ENCODE measurements at regions not wholly inside any gene's neighbourhood (a gene's known extent, or its start where the extent isn't known, plus 50 kb on each side); places are given as distances from the start of the nearest gene placed in this dataset.

- Mint-ChIP-seq H3K27me3 (peaks cover 5% of the 10 kb centered on the region), H3K36me3 (ENCODE audit: insufficient read depth) (no peaks in the 10 kb centered on the region), H3K27ac (no peak overlapping the region), H3K9me3 (ENCODE audit: low read depth) (no peaks in the 10 kb centered on the region), H3K4me1 (ENCODE audit: low read depth) (no peaks in the 10 kb centered on the region), H3K4me3 (ENCODE audit: low read depth) (no peak overlapping the region)
- no peak for TF ChIP-seq CTCF (IDR thresholded peaks at IDR 0.05; ENCODE audit: unreplicated experiment)
- DNase-seq (ENCODE audit: low spot score, unreplicated experiment), result no peak
Observed at GRCh38 chr7:42674541-42674940, 237.3 kb downstream of the C7orf25 start.

GRCh38 chr7:42673951-42674350 lies 237.9 kb downstream of the C7orf25 start:
- Mint-ChIP-seq H3K9me3 (ENCODE audit: low read depth) (no peaks in the 10 kb centered on the region), H3K4me3 (ENCODE audit: low read depth) (no peak overlapping the region), H3K27me3 (peaks cover 5% of the 10 kb centered on the region), H3K27ac (no peak overlapping the region), H3K4me1 (ENCODE audit: low read depth) (no peaks in the 10 kb centered on the region), H3K36me3 (ENCODE audit: insufficient read depth) (no peaks in the 10 kb centered on the region)
- no peak for DNase-seq (ENCODE audit: low spot score, unreplicated experiment)
- no peak for TF ChIP-seq CTCF (IDR thresholded peaks at IDR 0.05; ENCODE audit: unreplicated experiment)

- Mint-ChIP-seq H3K36me3 (ENCODE audit: insufficient read depth) (no peaks in the 10 kb centered on the region), H3K27ac (no peak overlapping the region), H3K4me3 (ENCODE audit: low read depth) (no peak overlapping the region), H3K27me3 (peaks cover 3% of the 10 kb centered on the region), H3K9me3 (ENCODE audit: low read depth) (peaks cover 2% of the 10 kb centered on the region), H3K4me1 (ENCODE audit: low read depth) (no peaks in the 10 kb centered on the region)
- DNase-seq (ENCODE audit: low spot score, unreplicated experiment), result no peak
- no peak for TF ChIP-seq CTCF (IDR thresholded peaks at IDR 0.05; ENCODE audit: unreplicated experiment)
Observed at GRCh38 chr7:42672339-42672999, 239.4 kb downstream of the C7orf25 start.

- Mint-ChIP-seq H3K36me3 (ENCODE audit: insufficient read depth) (no peaks in the 10 kb centered on the region), H3K9me3 (ENCODE audit: low read depth) (peaks cover 11% of the 10 kb centered on the region), H3K4me3 (ENCODE audit: low read depth) (no peak overlapping the region), H3K27me3 (peaks cover 3% of the 10 kb centered on the region), H3K4me1 (ENCODE audit: low read depth) (no peaks in the 10 kb centered on the region), H3K27ac (no peak overlapping the region)
- no peak for DNase-seq (ENCODE audit: low spot score, unreplicated experiment)
- TF ChIP-seq CTCF (IDR thresholded peaks at IDR 0.05; ENCODE audit: unreplicated experiment), result no peak
Observed at GRCh38 chr7:42671627-42672026, 240.2 kb downstream of the C7orf25 start.

GRCh38 chr7:42666994-42667393 lies 244.9 kb downstream of the C7orf25 start:
- TF ChIP-seq CTCF (IDR thresholded peaks at IDR 0.05; ENCODE audit: unreplicated experiment), result no peak
- no peak overlapping the region for H3K27ac Mint-ChIP-seq
- no peak for DNase-seq (ENCODE audit: low spot score, unreplicated experiment)
- no peaks in the 10 kb centered on the region for H3K36me3 Mint-ChIP-seq (ENCODE audit: insufficient read depth)
- no peak overlapping the region for H3K4me3 Mint-ChIP-seq (ENCODE audit: low read depth)
- no peaks in the 10 kb centered on the region for H3K27me3 Mint-ChIP-seq
- no peaks in the 10 kb centered on the region for H3K4me1 Mint-ChIP-seq (ENCODE audit: low read depth)
- H3K9me3 Mint-ChIP-seq (ENCODE audit: low read depth), result peaks cover 28% of the 10 kb centered on the region
